HCT116 (cell line): ENCODE measurements at regions not wholly inside any gene's neighbourhood (a gene's known extent, or its start where the extent isn't known, plus 50 kb on each side); places are given as distances from the start of the nearest gene placed in this dataset.

ENCODE experiments used
- ATAC-seq: fragments of 200-7000 bp; cut with Tn5 transposase; 2 replicates; pipeline ENCODE4 v1.9.1; 2020; ENCODE audit warnings: mild to moderate bottlenecking, moderate library complexity
- BruUV-seq: library from RNA; stranded (reverse); fragments of 400-500 nt; replicated peaks from 2 replicates; lab custom pipeline; 2021; lab: Mats Ljungman, UMichigan
- CTCF ChIA-PET: fragments of 300-600 bp; sonication (Branson Sonifier 250); formaldehyde crosslinking; loops from one replicate; lab custom pipeline; 2021; ENCODE audit warnings: antibody characterized with exemption; lab: Charles Lee
- POLR2A ChIA-PET: fragments of 300-600, 350-600 bp; sonication (Branson Sonifier 250); formaldehyde crosslinking; loops from one replicate; lab custom pipeline; 2021; ENCODE audit warnings: antibody characterized with exemption; lab: Charles Lee
- RAD21 ChIA-PET, 2 experiments: fragments of 300-600 bp; sonication (Branson Sonifier 250); formaldehyde crosslinking; loops; one replicate each; lab custom pipeline; 2023; ENCODE audit warnings: low total read pairs in 2 of 2; ENCODE audit not compliant: uncharacterized antibody in 2 of 2, unreplicated experiment in 2 of 2, low non-redundant PET in 1 of 2; lab: Charles Lee
- DNase-seq: peaks from one replicate; pipeline ENCODE4 v3.0.0-alpha.2; 2010; ENCODE audit warnings: low read depth, low spot score
- H2AFZ ChIP-seq: fragments of 200-600 bp; shearing (Covaris generic), sonication (generic); 2 replicates; pipeline ENCODE4 v1.6.1; 2017; ENCODE audit warnings: low read depth, mixed run types, mixed read lengths, antibody characterized with exemption, low read length; ENCODE audit not compliant: poor library complexity, severe bottlenecking
- H3K27ac ChIP-seq: 2 replicates; pipeline ENCODE4 v1.5.1; 2012; ENCODE audit warnings: low read depth, low read length
- H3K27me3 ChIP-seq: fragments of 200-600 bp; sonication (generic); 2 replicates; pipeline ENCODE4 v1.6.1; 2016; ENCODE audit warnings: mixed run types, low read length, mixed read lengths; ENCODE audit not compliant: insufficient read depth
- H3K36me3 ChIP-seq, 2 experiments: fragments of 200-500 bp in 1 of 2; fragments of 200-600 bp in 1 of 2; sonication (Bioruptor generic) in 1 of 2; sonication (generic) in 1 of 2; 2 replicates each; pipeline versions ENCODE4 v1.5.1 to v1.6.1; 2014 to 2016; ENCODE audit warnings: low read length in 2 of 2, inconsistent platforms in 1 of 2, mixed read lengths in 1 of 2, mixed run types in 1 of 2; ENCODE audit not compliant: insufficient read depth in 2 of 2, control insufficient read depth in 1 of 2
- H3K4me1 ChIP-seq, 2 experiments: fragments of 200-600 bp in 1 of 2; sonication (generic) in 1 of 2; 2 replicates each; pipeline versions ENCODE4 v1.5.1 to v1.6.1; 2012 to 2017; ENCODE audit warnings: low read length in 2 of 2, inconsistent platforms in 1 of 2, mild to moderate bottlenecking in 1 of 2, mixed read lengths in 1 of 2, mixed run types in 1 of 2, moderate library complexity in 1 of 2; ENCODE audit not compliant: insufficient read depth in 2 of 2, control insufficient read depth in 1 of 2
- H3K4me2 ChIP-seq: fragments of 200-600 bp; sonication (generic); 2 replicates; pipeline ENCODE4 v1.6.1; 2017; ENCODE audit warnings: mixed run types, low read length, mixed read lengths
- H3K4me3 ChIP-seq, 2 experiments: fragments of 200-600 bp in 1 of 2; sonication (generic) in 1 of 2; replicated peaks in 1 of 2; 2 replicates each; pipeline ENCODE4 v1.5.1; 2011 to 2016; ENCODE audit warnings: low read length in 2 of 2, control low read depth in 1 of 2, low read depth in 1 of 2, mild to moderate bottlenecking in 1 of 2, mixed read lengths in 1 of 2, mixed run types in 1 of 2
- H3K79me2 ChIP-seq: fragments of 200-600 bp; sonication (generic); 2 replicates; pipeline ENCODE4 v1.6.1; 2017; ENCODE audit warnings: mild to moderate bottlenecking, mixed run types, low read length, moderate library complexity, mixed read lengths; ENCODE audit not compliant: insufficient read depth
- H3K9ac ChIP-seq: fragments of 200-600 bp; sonication (generic); 2 replicates; pipeline ENCODE4 v1.6.1; 2016; ENCODE audit warnings: low read length, mixed read lengths
- H3K9me2 ChIP-seq: fragments of 200-600 bp; sonication (generic), shearing (Covaris generic); 2 replicates; pipeline ENCODE4 v1.6.1; 2017; ENCODE audit warnings: mixed run types, mild to moderate bottlenecking, moderate library complexity; ENCODE audit not compliant: insufficient read depth
- H3K9me3 ChIP-seq, 2 experiments: fragments of 200-500 bp in 1 of 2; fragments of 200-600 bp in 1 of 2; sonication (Bioruptor generic) in 1 of 2; sonication (generic) in 1 of 2; 2 replicates each; pipeline ENCODE4 v1.6.1; 2014 to 2017; ENCODE audit warnings: low read length in 2 of 2, mixed read lengths in 2 of 2, inconsistent platforms in 1 of 2, low read depth in 1 of 2, mild to moderate bottlenecking in 1 of 2, mixed run types in 1 of 2, moderate library complexity in 1 of 2; ENCODE audit not compliant: control insufficient read depth in 1 of 2, insufficient read depth in 1 of 2
- H4K20me1 ChIP-seq: fragments of 200-600 bp; sonication (generic), shearing (Covaris generic); 2 replicates; pipeline ENCODE4 v1.6.1; 2017; ENCODE audit warnings: mixed run types, mild to moderate bottlenecking, moderate library complexity; ENCODE audit not compliant: insufficient read depth
- CBX3 ChIP-seq: IDR thresholded peaks from 2 replicates; pipeline ENCODE4 v1.6.1; 2012; ENCODE audit warnings: low read depth
- CEBPB ChIP-seq: IDR thresholded peaks from 2 replicates; pipeline ENCODE4 v1.6.1; 2012; ENCODE audit warnings: low read depth
- EGR1 ChIP-seq: IDR thresholded peaks from 2 replicates; pipeline ENCODE4 v1.6.1; 2012; ENCODE audit warnings: low read depth
- ELF1 ChIP-seq: IDR thresholded peaks from 2 replicates; pipeline ENCODE4 v1.6.1; 2012; ENCODE audit warnings: low read depth, borderline replicate concordance
- POLR2AphosphoS5 ChIP-seq: IDR thresholded peaks from 2 replicates; pipeline ENCODE4 v1.6.1; 2011; ENCODE audit warnings: mild to moderate bottlenecking, low read depth, low read length, moderate library complexity
- RAD21 ChIP-seq: IDR thresholded peaks from 2 replicates; pipeline ENCODE4 v1.6.1; 2012; ENCODE audit warnings: low read depth, mild to moderate bottlenecking
- SRF ChIP-seq: IDR thresholded peaks from 2 replicates; pipeline ENCODE4 v1.6.1; 2012; ENCODE audit warnings: low read depth
- TCF7L2 ChIP-seq: IDR thresholded peaks from 2 replicates; pipeline ENCODE4 v1.7.0; 2011; ENCODE audit warnings: borderline replicate concordance, inconsistent platforms; ENCODE audit not compliant: insufficient read depth, insufficient read length; ENCODE audit errors: extremely low read depth
- YY1 ChIP-seq: IDR thresholded peaks from 2 replicates; pipeline ENCODE4 v1.6.1; 2011; ENCODE audit warnings: low read length, low read depth, moderate library complexity, mild to moderate bottlenecking; ENCODE audit not compliant: insufficient replicate concordance; ENCODE audit errors: extremely low read depth
- intact Hi-C: fragments of 100-400 bp; cut with micrococcal nuclease; formaldehyde crosslinking; loops from 2 replicates; pipeline ENCODE4 v1.10.0; 2022
- TF ChIP-seq, protein P1 (sequence below): IDR thresholded peaks from 2 replicates; pipeline ENCODE4 v1.6.1; 2012; ENCODE audit warnings: low read depth
- TF ChIP-seq, protein P2 (sequence below): IDR thresholded peaks from 2 replicates; pipeline ENCODE4 v1.6.1; 2012
- TF ChIP-seq, protein P3 (sequence below): IDR thresholded peaks from 2 replicates; pipeline ENCODE4 v1.6.1; 2012

DNA sequence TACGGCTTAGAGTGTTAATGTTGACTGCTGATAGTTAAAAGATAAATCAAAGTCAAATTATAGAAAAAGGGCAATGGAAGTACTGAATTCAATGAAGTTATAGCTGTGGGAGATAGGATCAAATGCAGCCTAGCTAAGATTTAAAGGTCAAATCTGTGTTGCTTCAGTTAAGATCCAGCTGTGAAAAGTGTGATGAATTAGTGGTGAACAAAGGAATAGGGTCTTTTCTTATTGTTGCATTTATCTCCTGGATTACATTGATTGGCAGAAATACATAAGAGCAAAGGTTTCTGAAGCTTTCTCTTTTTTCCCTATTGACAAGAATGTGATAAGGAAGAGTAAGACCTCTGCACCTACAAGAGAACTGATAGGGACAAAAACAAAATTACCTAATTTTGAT, 1234.6 kb upstream of the ADGRL2 start (continued):
- TF ChIP-seq, protein P1, sequence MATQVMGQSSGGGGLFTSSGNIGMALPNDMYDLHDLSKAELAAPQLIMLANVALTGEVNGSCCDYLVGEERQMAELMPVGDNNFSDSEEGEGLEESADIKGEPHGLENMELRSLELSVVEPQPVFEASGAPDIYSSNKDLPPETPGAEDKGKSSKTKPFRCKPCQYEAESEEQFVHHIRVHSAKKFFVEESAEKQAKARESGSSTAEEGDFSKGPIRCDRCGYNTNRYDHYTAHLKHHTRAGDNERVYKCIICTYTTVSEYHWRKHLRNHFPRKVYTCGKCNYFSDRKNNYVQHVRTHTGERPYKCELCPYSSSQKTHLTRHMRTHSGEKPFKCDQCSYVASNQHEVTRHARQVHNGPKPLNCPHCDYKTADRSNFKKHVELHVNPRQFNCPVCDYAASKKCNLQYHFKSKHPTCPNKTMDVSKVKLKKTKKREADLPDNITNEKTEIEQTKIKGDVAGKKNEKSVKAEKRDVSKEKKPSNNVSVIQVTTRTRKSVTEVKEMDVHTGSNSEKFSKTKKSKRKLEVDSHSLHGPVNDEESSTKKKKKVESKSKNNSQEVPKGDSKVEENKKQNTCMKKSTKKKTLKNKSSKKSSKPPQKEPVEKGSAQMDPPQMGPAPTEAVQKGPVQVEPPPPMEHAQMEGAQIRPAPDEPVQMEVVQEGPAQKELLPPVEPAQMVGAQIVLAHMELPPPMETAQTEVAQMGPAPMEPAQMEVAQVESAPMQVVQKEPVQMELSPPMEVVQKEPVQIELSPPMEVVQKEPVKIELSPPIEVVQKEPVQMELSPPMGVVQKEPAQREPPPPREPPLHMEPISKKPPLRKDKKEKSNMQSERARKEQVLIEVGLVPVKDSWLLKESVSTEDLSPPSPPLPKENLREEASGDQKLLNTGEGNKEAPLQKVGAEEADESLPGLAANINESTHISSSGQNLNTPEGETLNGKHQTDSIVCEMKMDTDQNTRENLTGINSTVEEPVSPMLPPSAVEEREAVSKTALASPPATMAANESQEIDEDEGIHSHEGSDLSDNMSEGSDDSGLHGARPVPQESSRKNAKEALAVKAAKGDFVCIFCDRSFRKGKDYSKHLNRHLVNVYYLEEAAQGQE, result no peak
- TF ChIP-seq ELF1 (no peak), SRF (no peak), CEBPB (no peak)
- TF ChIP-seq, protein P2, sequence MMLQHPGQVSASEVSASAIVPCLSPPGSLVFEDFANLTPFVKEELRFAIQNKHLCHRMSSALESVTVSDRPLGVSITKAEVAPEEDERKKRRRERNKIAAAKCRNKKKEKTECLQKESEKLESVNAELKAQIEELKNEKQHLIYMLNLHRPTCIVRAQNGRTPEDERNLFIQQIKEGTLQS, result no peak

DNA sequence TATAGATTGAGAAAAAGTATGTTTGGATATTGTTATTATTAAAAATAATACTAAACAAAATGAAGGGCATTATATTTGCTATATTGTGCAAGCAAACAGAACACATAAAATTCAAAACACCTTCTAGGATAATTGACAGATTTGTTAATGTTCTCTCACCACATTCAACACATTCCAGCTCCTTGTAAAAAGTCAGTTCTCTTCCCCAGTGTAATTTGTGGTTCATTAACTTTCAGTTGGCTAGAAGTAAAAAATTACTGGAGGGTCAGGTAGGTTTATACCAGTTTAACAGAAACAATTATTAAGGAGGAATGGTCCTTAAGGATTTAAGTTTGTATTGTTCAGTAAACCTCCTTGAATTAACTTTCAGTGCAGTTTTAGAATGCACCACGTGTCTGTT, 1235.3 kb upstream of the ADGRL2 start:
- H2AFZ ChIP-seq, result no peak overlapping the region
- ChIA-PET POLR2A (no interaction called here), RAD21 (no interaction called here), CTCF (no interaction called here)
- no peak for DNase-seq
- H3K9me3 ChIP-seq, result no peaks in the 10 kb centered on the region
- H3K27me3 ChIP-seq, result no peaks in the 10 kb centered on the region
- H3K36me3 ChIP-seq, result no peaks in the 10 kb centered on the region
- H4K20me1 ChIP-seq, result no peaks in the 10 kb centered on the region
- no peaks in the 10 kb centered on the region for H3K79me2 ChIP-seq
- intact Hi-C loops, result no loop called here
- no peak overlapping the region for H3K27ac ChIP-seq
- TF ChIP-seq, protein P1, result no peak
- TF ChIP-seq CBX3 (no peak), YY1 (no peak), CEBPB (no peak), SRF (no peak), ELF1 (no peak), EGR1 (no peak), RAD21 (no peak), POLR2AphosphoS5 (no peak), TCF7L2 (no peak)
- TF ChIP-seq, protein P2, result no peak
- TF ChIP-seq, protein P3, sequence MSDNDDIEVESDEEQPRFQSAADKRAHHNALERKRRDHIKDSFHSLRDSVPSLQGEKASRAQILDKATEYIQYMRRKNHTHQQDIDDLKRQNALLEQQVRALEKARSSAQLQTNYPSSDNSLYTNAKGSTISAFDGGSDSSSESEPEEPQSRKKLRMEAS, result no peak
- no peak overlapping the region for H3K4me3 ChIP-seq
- no peak overlapping the region for H3K4me2 ChIP-seq
- H3K9ac ChIP-seq, result no peak overlapping the region
- no peaks in the 10 kb centered on the region for H3K9me2 ChIP-seq
- ATAC-seq, result no peak
- H3K4me1 ChIP-seq, result no peaks in the 10 kb centered on the region
- no TSS peak for BruUV-seq
